ENCODE measurements at regions not wholly inside any gene's neighbourhood (a gene's known extent, or its start where the extent isn't known, plus 50 kb on each side); places are given as distances from the start of the nearest gene placed in this dataset.
"Not testable (repeated sequence)": the region's sequence is repeated elsewhere in the genome, so short reads cannot be mapped to it uniquely, and the experiment has no call there.

DNA sequence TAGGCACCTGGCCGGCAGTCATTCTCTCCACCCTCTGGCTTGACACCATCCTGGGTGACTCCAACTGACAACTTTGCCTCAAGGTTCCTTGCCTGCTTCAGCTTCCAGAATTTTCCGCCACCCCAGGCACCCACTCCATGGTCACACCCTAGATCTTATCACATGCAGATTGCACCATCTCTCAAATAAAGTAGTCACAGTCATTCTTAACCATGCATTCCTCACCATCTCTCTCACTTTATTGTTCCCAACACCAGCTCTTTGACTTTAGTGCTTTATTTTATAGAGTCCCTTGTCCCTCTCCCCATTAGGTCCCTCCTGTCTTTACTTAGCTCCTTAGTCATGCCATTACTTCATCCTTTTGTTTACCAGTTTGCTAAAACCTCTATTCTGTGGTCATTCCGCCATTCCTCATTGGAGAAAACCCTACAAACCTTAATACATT, 351.7 kb downstream of the SPRY2 start:
- H3K27me3 ChIP-seq (ENCODE audit: control insufficient read depth, insufficient read depth, low read length) = no peaks in the 10 kb centered on the region
- TF ChIP-seq, protein P1, sequence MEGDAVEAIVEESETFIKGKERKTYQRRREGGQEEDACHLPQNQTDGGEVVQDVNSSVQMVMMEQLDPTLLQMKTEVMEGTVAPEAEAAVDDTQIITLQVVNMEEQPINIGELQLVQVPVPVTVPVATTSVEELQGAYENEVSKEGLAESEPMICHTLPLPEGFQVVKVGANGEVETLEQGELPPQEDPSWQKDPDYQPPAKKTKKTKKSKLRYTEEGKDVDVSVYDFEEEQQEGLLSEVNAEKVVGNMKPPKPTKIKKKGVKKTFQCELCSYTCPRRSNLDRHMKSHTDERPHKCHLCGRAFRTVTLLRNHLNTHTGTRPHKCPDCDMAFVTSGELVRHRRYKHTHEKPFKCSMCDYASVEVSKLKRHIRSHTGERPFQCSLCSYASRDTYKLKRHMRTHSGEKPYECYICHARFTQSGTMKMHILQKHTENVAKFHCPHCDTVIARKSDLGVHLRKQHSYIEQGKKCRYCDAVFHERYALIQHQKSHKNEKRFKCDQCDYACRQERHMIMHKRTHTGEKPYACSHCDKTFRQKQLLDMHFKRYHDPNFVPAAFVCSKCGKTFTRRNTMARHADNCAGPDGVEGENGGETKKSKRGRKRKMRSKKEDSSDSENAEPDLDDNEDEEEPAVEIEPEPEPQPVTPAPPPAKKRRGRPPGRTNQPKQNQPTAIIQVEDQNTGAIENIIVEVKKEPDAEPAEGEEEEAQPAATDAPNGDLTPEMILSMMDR (IDR thresholded peaks at IDR 0.05; ENCODE audit: low read depth, low read length) = no peak
- CTCF ChIA-PET = no interaction called here
- H3K27ac ChIP-seq (ENCODE audit: low read depth, low read length) = no peak overlapping the region
- no peaks in the 10 kb centered on the region for H3K9me3 ChIP-seq (ENCODE audit: control insufficient read depth, insufficient read depth, low read length)
- DNase-seq (ENCODE audit: low read depth, low spot score) = no peak
- no peak overlapping the region for H3K4me3 ChIP-seq (ENCODE audit: low read depth, low read length)
- POLR2A ChIA-PET = no interaction called here

DNA sequence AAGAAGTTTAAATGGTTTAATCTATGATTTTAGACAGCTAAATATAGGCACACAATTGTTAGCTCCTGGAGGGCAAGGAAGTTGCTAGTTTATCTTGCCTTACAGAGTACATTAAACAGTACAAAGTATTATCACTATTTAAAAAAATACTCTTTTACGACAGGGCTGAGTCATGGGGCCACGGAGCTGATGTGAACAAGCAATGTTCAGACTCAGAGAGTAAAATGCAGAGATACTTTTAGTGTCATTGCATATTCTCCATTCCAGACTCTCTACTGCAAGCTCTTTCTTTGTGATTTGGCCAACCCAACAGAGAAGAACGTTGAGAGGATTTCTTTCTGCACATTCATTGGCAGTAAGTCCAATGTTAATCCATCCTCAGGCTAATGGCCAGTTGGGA, 352.4 kb downstream of the SPRY2 start:
- Histone ChIP-seq H3K9me3 (ENCODE audit: control insufficient read depth, insufficient read depth, low read length) (no peaks in the 10 kb centered on the region), H3K27ac (ENCODE audit: low read depth, low read length) (no peak overlapping the region), H3K4me3 (ENCODE audit: low read depth, low read length) (no peak overlapping the region), H3K27me3 (ENCODE audit: control insufficient read depth, insufficient read depth, low read length) (no peaks in the 10 kb centered on the region)
- no peak for DNase-seq (ENCODE audit: low read depth, low spot score)
- ChIA-PET CTCF (interaction anchor here (0.5 to 1.5 kb wide), 3 partner anchors 16 to 355 kb away, joined by 3 to 5 read pairs (median 3); no protein-coding TSS in a partner anchor), POLR2A (no interaction called here)
- TF ChIP-seq, protein P1 (IDR thresholded peaks at IDR 0.05; ENCODE audit: low read depth, low read length) = no peak

DNA sequence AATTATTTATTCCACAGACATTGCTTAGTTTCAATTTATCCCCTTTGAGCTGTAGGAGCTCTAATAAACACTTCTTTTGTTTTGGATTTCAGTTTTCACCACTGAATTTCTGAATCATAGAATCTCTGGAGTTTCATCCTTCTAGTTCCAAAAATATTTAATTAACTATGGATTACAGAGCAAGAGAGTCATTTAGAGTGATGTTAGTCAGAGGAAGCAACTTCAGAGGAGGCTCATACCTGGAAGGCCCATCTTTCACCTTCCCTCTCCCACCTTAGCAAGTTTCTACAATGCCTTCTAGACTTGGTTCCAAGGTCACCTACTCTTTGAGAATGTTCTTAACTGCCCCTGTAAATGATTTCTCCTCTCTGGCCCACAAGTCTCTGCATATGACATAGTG, 353.2 kb downstream of the SPRY2 start:
- Histone ChIP-seq H3K4me3 (ENCODE audit: low read depth, low read length) (no peak overlapping the region), H3K27ac (ENCODE audit: low read depth, low read length) (no peak overlapping the region), H3K9me3 (ENCODE audit: control insufficient read depth, insufficient read depth, low read length) (no peaks in the 10 kb centered on the region), H3K27me3 (ENCODE audit: control insufficient read depth, insufficient read depth, low read length) (no peaks in the 10 kb centered on the region)
- TF ChIP-seq, protein P1 (IDR thresholded peaks at IDR 0.05; ENCODE audit: low read depth, low read length) = no peak
- DNase-seq (ENCODE audit: low read depth, low spot score) = no peak
- ChIA-PET CTCF (interaction anchor here (1.0 to 1.5 kb wide), 2 partner anchors 15 to 356 kb away, joined by 3 to 5 read pairs; no protein-coding TSS in a partner anchor), POLR2A (no interaction called here)

DNA sequence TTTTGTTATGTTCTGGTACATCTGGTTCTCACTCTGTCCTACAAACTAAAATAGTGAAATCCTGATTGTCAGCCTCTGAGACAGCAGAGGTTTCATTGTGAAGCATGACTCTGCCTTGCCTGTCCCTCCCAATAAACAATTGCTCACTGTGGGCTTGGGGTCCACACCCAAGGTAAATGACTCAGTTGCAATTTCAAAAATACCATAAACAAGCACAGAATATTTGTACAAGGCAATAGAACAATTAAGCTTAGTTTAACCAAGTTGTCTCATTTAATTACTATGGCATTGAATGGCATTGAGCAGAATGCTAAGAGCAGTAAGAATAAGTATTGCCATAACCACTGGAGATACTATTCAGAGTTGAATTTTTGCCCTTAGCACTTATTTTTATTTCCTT, 353.6 kb downstream of the SPRY2 start:
- Histone ChIP-seq H3K9me3 (ENCODE audit: control insufficient read depth, insufficient read depth, low read length) (no peaks in the 10 kb centered on the region), H3K27me3 (ENCODE audit: control insufficient read depth, insufficient read depth, low read length) (no peaks in the 10 kb centered on the region), H3K27ac (ENCODE audit: low read depth, low read length) (no peak overlapping the region), H3K4me3 (ENCODE audit: low read depth, low read length) (no peak overlapping the region)
- POLR2A ChIA-PET = no interaction called here
- no peak for DNase-seq (ENCODE audit: low read depth, low spot score)
- TF ChIP-seq, protein P1 (IDR thresholded peaks at IDR 0.05; ENCODE audit: low read depth, low read length) = no peak
- CTCF ChIA-PET = interaction anchor here (1.5 kb wide), 1 partner anchor 356 kb away, joined by 3 read pairs; no protein-coding TSS in a partner anchor

DNA sequence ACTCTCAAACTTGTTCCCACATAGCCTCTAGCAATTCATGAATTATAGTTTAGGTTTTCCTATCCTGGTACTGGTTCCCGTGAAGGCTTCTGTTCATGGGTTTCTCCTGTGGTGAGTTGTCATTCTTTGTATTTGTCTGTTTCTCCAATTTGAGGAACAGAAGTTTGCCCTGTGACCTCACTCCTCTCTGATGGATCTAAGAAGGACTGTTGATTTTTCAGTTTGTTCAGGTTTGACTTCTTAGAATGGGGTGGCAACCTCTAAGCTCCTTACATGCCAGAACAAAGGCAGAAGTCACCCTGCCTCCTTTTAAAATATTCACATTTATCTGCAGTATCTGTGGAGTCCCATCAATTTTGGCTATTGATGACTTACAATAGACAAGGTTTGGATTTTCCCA, 354.0 kb downstream of the SPRY2 start:
- H3K9me3 ChIP-seq (ENCODE audit: control insufficient read depth, insufficient read depth, low read length) = no peaks in the 10 kb centered on the region
- H3K4me3 ChIP-seq (ENCODE audit: low read depth, low read length) = no peak overlapping the region
- ChIA-PET CTCF (no interaction called here), POLR2A (no interaction called here)
- no peak for DNase-seq (ENCODE audit: low read depth, low spot score)
- TF ChIP-seq, protein P1 (IDR thresholded peaks at IDR 0.05; ENCODE audit: low read depth, low read length) = no peak
- no peak overlapping the region for H3K27ac ChIP-seq (ENCODE audit: low read depth, low read length)
- no peaks in the 10 kb centered on the region for H3K27me3 ChIP-seq (ENCODE audit: control insufficient read depth, insufficient read depth, low read length)

DNA sequence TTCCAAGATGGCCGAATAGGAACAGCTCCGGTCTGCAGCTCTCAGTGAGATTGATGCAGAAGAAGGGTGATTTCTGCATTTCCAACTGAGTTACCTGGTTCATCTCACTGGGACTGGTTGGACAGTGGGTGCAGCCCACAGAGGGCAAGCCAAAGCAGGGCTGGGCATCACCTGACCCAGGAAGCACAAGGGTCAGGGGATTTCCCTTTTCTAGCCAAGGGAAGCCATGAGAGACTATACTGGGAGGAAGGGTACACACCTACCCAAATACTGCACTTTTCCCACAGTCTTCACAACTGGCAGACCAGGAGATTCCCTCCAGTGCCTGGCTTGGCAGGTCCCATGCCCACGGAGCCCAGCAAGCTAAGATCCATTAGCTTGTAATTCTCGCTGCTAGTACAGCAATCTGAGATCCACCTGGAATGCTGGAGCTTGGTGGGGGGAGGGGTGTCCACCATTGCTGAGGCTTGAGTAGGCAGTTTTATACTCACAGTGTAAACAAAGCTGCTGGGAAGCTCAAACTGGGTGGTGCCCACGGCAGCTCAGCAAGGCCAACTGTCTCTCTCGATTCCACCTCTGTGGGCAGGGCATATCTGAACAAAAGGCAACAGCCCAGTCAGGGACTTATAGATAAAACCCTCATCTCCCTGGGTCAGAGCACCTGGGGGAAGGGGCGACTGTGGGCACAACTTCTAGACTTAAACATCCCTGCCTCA, 365.8 kb downstream of the SPRY2 start:
- POLR2A ChIA-PET; H3K4me3 ChIP-seq (ENCODE audit: low read depth, low read length); H3K27ac ChIP-seq (ENCODE audit: low read depth, low read length); DNase-seq (ENCODE audit: low read depth, low spot score); H3K9me3 ChIP-seq (ENCODE audit: control insufficient read depth, insufficient read depth, low read length); H3K27me3 ChIP-seq (ENCODE audit: control insufficient read depth, insufficient read depth, low read length): not testable (repeated sequence)
- CTCF ChIA-PET = interaction anchor here (0.7 kb wide), 1 partner anchor 23 kb away, joined by 3 read pairs; no protein-coding TSS in a partner anchor

All from AG04450 (cell line).